ENCODE measurements at regions not wholly inside any gene's neighbourhood (a gene's known extent, or its start where the extent isn't known, plus 50 kb on each side); places are given as distances from the start of the nearest gene placed in this dataset.

- 79 to 82% methylated on average over 5 of the region's 6 CpGs for WGBS, 2 experiments
These were observed 153.3 kb upstream of the HNRNPA3 start for GRCh38 chr2:177059293-177059692.

DNA sequence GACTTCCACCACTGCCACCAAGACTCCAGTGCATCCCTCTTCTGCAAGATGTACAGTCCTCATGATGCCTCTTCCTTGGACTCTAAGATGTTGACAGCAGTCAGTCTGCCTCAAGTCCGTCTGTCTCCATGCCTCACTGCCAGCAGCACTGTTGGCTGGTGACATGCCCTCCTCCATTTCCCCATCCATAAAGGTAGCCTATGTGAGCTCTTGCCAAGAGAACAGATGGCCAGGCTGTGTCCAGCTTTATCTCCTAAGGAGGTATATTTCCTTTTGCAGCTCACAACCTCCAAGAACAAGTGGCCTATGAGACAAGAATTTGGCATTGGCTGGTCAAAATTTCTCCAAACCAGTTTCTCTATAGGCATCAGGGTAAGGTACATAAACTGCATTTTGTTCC lies 149.3 kb upstream of the HNRNPA3 start:
- no peaks in the 10 kb centered on the region for H3K36me3 ChIP-seq (ENCODE audit: control insufficient read depth, insufficient read depth, low read length)
- WGBS, 2 experiments: 94 to 98% methylated on average over 1 of the region's 1 CpG
- no peak overlapping the region for H3K27ac ChIP-seq (ENCODE audit: insufficient read depth, low read depth, low read length, poor library complexity, severe bottlenecking)
- H3K9me3 ChIP-seq (ENCODE audit: control insufficient read depth, low read length): no peaks in the 10 kb centered on the region
- H3K4me1 ChIP-seq (ENCODE audit: control insufficient read depth, insufficient read depth, low read length): no peaks in the 10 kb centered on the region
- no peaks in the 10 kb centered on the region for H3K27me3 ChIP-seq (ENCODE audit: control insufficient read depth, insufficient read depth, low read length, poor library complexity, severe bottlenecking)
- H3K4me3 ChIP-seq (ENCODE audit: insufficient read depth, low read depth, low read length): no peak overlapping the region

More at GRCh38 chr2:177059293-177059692, 153.3 kb upstream of the HNRNPA3 start:
- Histone ChIP-seq H3K27me3 (ENCODE audit: control insufficient read depth, insufficient read depth, low read length, poor library complexity, severe bottlenecking) (no peaks in the 10 kb centered on the region), H3K4me3 (ENCODE audit: insufficient read depth, low read depth, low read length) (no peak overlapping the region), H3K27ac (ENCODE audit: insufficient read depth, low read depth, low read length, poor library complexity, severe bottlenecking) (no peak overlapping the region), H3K36me3 (ENCODE audit: control insufficient read depth, insufficient read depth, low read length) (no peaks in the 10 kb centered on the region), H3K4me1 (ENCODE audit: control insufficient read depth, insufficient read depth, low read length) (no peaks in the 10 kb centered on the region), H3K9me3 (ENCODE audit: control insufficient read depth, low read length) (no peaks in the 10 kb centered on the region)

GRCh38 chr2:177064422-177064821 lies 148.2 kb upstream of the HNRNPA3 start:
- no peaks in the 10 kb centered on the region for H3K9me3 ChIP-seq (ENCODE audit: control insufficient read depth, low read length)
- WGBS, 2 experiments: 67 to 68% methylated on average over 4 of the region's 4 CpGs
- no peaks in the 10 kb centered on the region for H3K4me1 ChIP-seq (ENCODE audit: control insufficient read depth, insufficient read depth, low read length)
- H3K36me3 ChIP-seq (ENCODE audit: control insufficient read depth, insufficient read depth, low read length): no peaks in the 10 kb centered on the region
- H3K27ac ChIP-seq (ENCODE audit: insufficient read depth, low read depth, low read length, poor library complexity, severe bottlenecking): no peak overlapping the region
- no peak overlapping the region for H3K4me3 ChIP-seq (ENCODE audit: insufficient read depth, low read depth, low read length)
- H3K27me3 ChIP-seq (ENCODE audit: control insufficient read depth, insufficient read depth, low read length, poor library complexity, severe bottlenecking): no peaks in the 10 kb centered on the region

DNA sequence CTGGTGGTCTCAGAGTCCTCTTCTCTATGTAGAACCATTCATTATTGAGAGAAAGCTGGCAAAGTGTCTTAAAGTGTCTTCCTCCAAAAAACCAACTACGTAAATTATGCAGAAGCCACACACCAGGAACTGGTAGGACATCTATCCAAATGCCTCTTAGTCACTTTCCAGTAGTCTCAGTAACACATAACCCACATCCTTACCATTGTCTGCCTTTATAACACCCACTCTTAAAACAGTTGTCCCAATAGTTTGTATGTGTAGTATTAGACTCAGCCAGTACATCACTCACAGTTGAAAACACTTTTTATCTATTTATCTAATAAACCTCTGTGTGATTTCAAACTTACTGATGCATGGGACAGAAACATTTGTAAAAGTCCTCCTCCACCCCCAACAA lies 143.6 kb upstream of the HNRNPA3 start:
- Histone ChIP-seq H3K27ac (ENCODE audit: insufficient read depth, low read depth, low read length, poor library complexity, severe bottlenecking) (no peak overlapping the region), H3K4me3 (ENCODE audit: insufficient read depth, low read depth, low read length) (no peak overlapping the region)
- 93 to 95% methylated on average over 1 of the region's 1 CpG for WGBS, 2 experiments

DNA sequence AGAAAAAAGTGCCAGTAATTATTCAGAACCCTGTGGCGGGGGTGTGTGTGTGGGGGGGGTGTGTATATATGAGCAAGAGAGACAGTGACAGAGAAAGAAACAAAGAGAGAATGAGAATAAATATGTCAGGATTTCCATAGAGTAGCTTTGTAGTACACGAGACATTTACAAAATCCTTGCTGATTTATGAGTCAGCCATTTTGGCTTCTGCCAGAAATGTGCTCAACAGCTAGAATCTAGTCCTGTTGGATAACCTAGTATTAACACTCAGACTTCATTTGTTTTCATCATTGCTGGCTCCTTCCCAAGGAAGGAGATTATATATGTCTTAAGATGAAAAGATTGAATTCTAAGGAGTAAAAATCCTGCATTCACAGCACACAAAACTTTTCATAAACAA lies 140.5 kb upstream of the HNRNPA3 start:
- no peaks in the 10 kb centered on the region for H3K36me3 ChIP-seq (ENCODE audit: control insufficient read depth, insufficient read depth, low read length)
- no peak overlapping the region for H3K4me3 ChIP-seq (ENCODE audit: insufficient read depth, low read depth, low read length)
- no peaks in the 10 kb centered on the region for H3K9me3 ChIP-seq (ENCODE audit: control insufficient read depth, low read length)
- WGBS, 2 experiments: 89 to 100% methylated on average over 2 of the region's 2 CpGs
- H3K27me3 ChIP-seq (ENCODE audit: control insufficient read depth, insufficient read depth, low read length, poor library complexity, severe bottlenecking): no peaks in the 10 kb centered on the region
- H3K27ac ChIP-seq (ENCODE audit: insufficient read depth, low read depth, low read length, poor library complexity, severe bottlenecking): no peak overlapping the region
- H3K4me1 ChIP-seq (ENCODE audit: control insufficient read depth, insufficient read depth, low read length): peaks cover 7% of the 10 kb centered on the region

More for the DNA sequence above, 143.6 kb upstream of the HNRNPA3 start:
- Histone ChIP-seq H3K4me1 (ENCODE audit: control insufficient read depth, insufficient read depth, low read length) (no peaks in the 10 kb centered on the region), H3K9me3 (ENCODE audit: control insufficient read depth, low read length) (no peaks in the 10 kb centered on the region), H3K36me3 (ENCODE audit: control insufficient read depth, insufficient read depth, low read length) (no peaks in the 10 kb centered on the region), H3K27me3 (ENCODE audit: control insufficient read depth, insufficient read depth, low read length, poor library complexity, severe bottlenecking) (no peaks in the 10 kb centered on the region)

- Histone ChIP-seq H3K27ac (ENCODE audit: insufficient read depth, low read depth, low read length, poor library complexity, severe bottlenecking) (no peak overlapping the region), H3K36me3 (ENCODE audit: control insufficient read depth, insufficient read depth, low read length) (no peaks in the 10 kb centered on the region), H3K27me3 (ENCODE audit: control insufficient read depth, insufficient read depth, low read length, poor library complexity, severe bottlenecking) (no peaks in the 10 kb centered on the region), H3K9me3 (ENCODE audit: control insufficient read depth, low read length) (no peaks in the 10 kb centered on the region), H3K4me3 (ENCODE audit: insufficient read depth, low read depth, low read length) (no peak overlapping the region), H3K4me1 (ENCODE audit: control insufficient read depth, insufficient read depth, low read length) (peaks cover 7% of the 10 kb centered on the region)
These were observed 139.0 kb upstream of the HNRNPA3 start for GRCh38 chr2:177073611-177074010.

GRCh38 chr2:177074099-177074710 lies 138.4 kb upstream of the HNRNPA3 start:
- WGBS, 2 experiments: 80 to 83% methylated on average over 5 of the region's 5 CpGs
- H3K27ac ChIP-seq (ENCODE audit: insufficient read depth, low read depth, low read length, poor library complexity, severe bottlenecking): no peak overlapping the region

DNA sequence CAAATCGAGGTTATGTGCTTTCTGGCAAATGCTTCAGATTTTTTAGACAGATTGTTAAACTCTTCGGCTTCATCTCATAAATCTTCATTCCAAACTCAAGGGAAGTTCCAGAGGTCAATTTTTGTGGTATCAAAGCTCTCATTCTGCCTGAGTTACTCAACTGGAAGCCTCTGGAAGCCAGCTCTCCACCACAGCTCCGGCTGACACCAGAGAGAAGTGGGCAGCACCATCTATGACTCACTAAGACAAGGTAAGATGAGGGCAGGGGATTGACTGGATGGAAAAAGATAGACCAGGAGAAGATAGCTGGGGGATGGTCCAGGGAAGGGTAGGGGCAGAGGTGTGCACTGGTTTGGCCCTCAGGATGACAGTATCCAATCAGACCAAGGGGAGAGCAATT lies 137.3 kb upstream of the HNRNPA3 start:
- H3K27ac ChIP-seq (ENCODE audit: insufficient read depth, low read depth, low read length, poor library complexity, severe bottlenecking): no peak overlapping the region
- H3K27me3 ChIP-seq (ENCODE audit: control insufficient read depth, insufficient read depth, low read length, poor library complexity, severe bottlenecking): no peaks in the 10 kb centered on the region
- no peaks in the 10 kb centered on the region for H3K36me3 ChIP-seq (ENCODE audit: control insufficient read depth, insufficient read depth, low read length)
- H3K9me3 ChIP-seq (ENCODE audit: control insufficient read depth, low read length): no peaks in the 10 kb centered on the region
- no peak overlapping the region for H3K4me3 ChIP-seq (ENCODE audit: insufficient read depth, low read depth, low read length)
- 61 to 67% methylated on average over 3 of the region's 3 CpGs for WGBS, 2 experiments
- peaks cover 7% of the 10 kb centered on the region for H3K4me1 ChIP-seq (ENCODE audit: control insufficient read depth, insufficient read depth, low read length)

More at GRCh38 chr2:177074099-177074710, 138.4 kb upstream of the HNRNPA3 start:
- H3K27me3 ChIP-seq (ENCODE audit: control insufficient read depth, insufficient read depth, low read length, poor library complexity, severe bottlenecking): no peaks in the 10 kb centered on the region
- H3K36me3 ChIP-seq (ENCODE audit: control insufficient read depth, insufficient read depth, low read length): no peaks in the 10 kb centered on the region
- no peak overlapping the region for H3K4me3 ChIP-seq (ENCODE audit: insufficient read depth, low read depth, low read length)
- peaks cover 7% of the 10 kb centered on the region for H3K4me1 ChIP-seq (ENCODE audit: control insufficient read depth, insufficient read depth, low read length)
- H3K9me3 ChIP-seq (ENCODE audit: control insufficient read depth, low read length): no peaks in the 10 kb centered on the region

GRCh38 chr2:177076636-177077179 lies 135.9 kb upstream of the HNRNPA3 start:
- 57 to 62% methylated on average over 4 of the region's 4 CpGs for WGBS, 2 experiments
- peaks cover 7% of the 10 kb centered on the region for H3K4me1 ChIP-seq (ENCODE audit: control insufficient read depth, insufficient read depth, low read length)
- no peak overlapping the region for H3K4me3 ChIP-seq (ENCODE audit: insufficient read depth, low read depth, low read length)
- no peak overlapping the region for H3K27ac ChIP-seq (ENCODE audit: insufficient read depth, low read depth, low read length, poor library complexity, severe bottlenecking)
- H3K36me3 ChIP-seq (ENCODE audit: control insufficient read depth, insufficient read depth, low read length): no peaks in the 10 kb centered on the region
- H3K27me3 ChIP-seq (ENCODE audit: control insufficient read depth, insufficient read depth, low read length, poor library complexity, severe bottlenecking): no peaks in the 10 kb centered on the region
- H3K9me3 ChIP-seq (ENCODE audit: control insufficient read depth, low read length): no peaks in the 10 kb centered on the region

- Histone ChIP-seq H3K36me3 (ENCODE audit: control insufficient read depth, insufficient read depth, low read length) (no peaks in the 10 kb centered on the region), H3K27ac (ENCODE audit: insufficient read depth, low read depth, low read length, poor library complexity, severe bottlenecking) (no peak overlapping the region), H3K4me1 (ENCODE audit: control insufficient read depth, insufficient read depth, low read length) (peaks cover 7% of the 10 kb centered on the region), H3K9me3 (ENCODE audit: control insufficient read depth, low read length) (no peaks in the 10 kb centered on the region), H3K4me3 (ENCODE audit: insufficient read depth, low read depth, low read length) (no peak overlapping the region), H3K27me3 (ENCODE audit: control insufficient read depth, insufficient read depth, low read length, poor library complexity, severe bottlenecking) (no peaks in the 10 kb centered on the region)
- no CpG with 5 or more reads among the region's 2 CpGs for WGBS, 2 experiments
These were observed 134.8 kb upstream of the HNRNPA3 start for GRCh38 chr2:177077778-177078177.

Measured in ectodermal cell (in vitro differentiated cells).